HG02981 (cell line): ENCODE measurements at regions not wholly inside any gene's neighbourhood (a gene's known extent, or its start where the extent isn't known, plus 50 kb on each side); places are given as distances from the start of the nearest gene placed in this dataset.
"Not testable (repeated sequence)": the region's sequence is repeated elsewhere in the genome, so short reads cannot be mapped to it uniquely, and the experiment has no call there.

Experiments used
- ATAC-seq: cut with Tn5 transposase; IDR thresholded peaks from one replicate; pipeline ENCODE4 v1.9.1; 2021; ENCODE audit warnings: mild to moderate bottlenecking, moderate library complexity; ENCODE audit not compliant: unreplicated experiment

- ATAC-seq: not testable (repeated sequence)
Observed at GRCh38 chr19:23984911-23985310, 70.2 kb downstream of the ZNF726 start.

GRCh38 chr19:23986623-23987022, 71.9 kb downstream of the ZNF726 start:
- no peak for ATAC-seq

- ATAC-seq: no peak
Observed at GRCh38 chr19:23991170-23991569, 76.5 kb downstream of the ZNF726 start.

- ATAC-seq: no peak
Observed at GRCh38 chr19:23992348-23992747, 77.7 kb downstream of the ZNF726 start.

- no peak for ATAC-seq
Observed at GRCh38 chr19:23993440-23993839, 78.8 kb downstream of the ZNF726 start.

GRCh38 chr19:23996549-23996948, 81.9 kb downstream of the ZNF726 start:
- no peak for ATAC-seq

- ATAC-seq: no peak
Observed at GRCh38 chr19:23998568-23998967, 83.9 kb downstream of the ZNF726 start.

- no peak for ATAC-seq
Observed at GRCh38 chr19:23999821-24000610, 85.3 kb downstream of the ZNF726 start.

- no peak for ATAC-seq
Observed at GRCh38 chr19:24000656-24001055, 86.0 kb downstream of the ZNF726 start.

- no peak for ATAC-seq
Observed at GRCh38 chr19:24002256-24002945, 84.6 kb upstream of the ZNF254 start.

- ATAC-seq: no peak
Observed at GRCh38 chr19:24003537-24003936, 83.5 kb upstream of the ZNF254 start.

- no peak for ATAC-seq
Observed at GRCh38 chr19:24004166-24004565, 82.8 kb upstream of the ZNF254 start.

- no peak for ATAC-seq
Observed at GRCh38 chr19:24029941-24030636, 56.9 kb upstream of the ZNF254 start.

- no peak for ATAC-seq
Observed at GRCh38 chr19:24032651-24033050, 54.3 kb upstream of the ZNF254 start.

GRCh38 chr19:24033301-24033962, 53.6 kb upstream of the ZNF254 start:
- peak; percentile 99 for ATAC-seq

GRCh38 chr19:24033963-24034342, 53.0 kb upstream of the ZNF254 start:
- ATAC-seq: no peak

GRCh38 chr19:24035261-24035880, 51.6 kb upstream of the ZNF254 start:
- not testable (repeated sequence) for ATAC-seq
